ENCODE measurements at regions not wholly inside any gene's neighbourhood (a gene's known extent, or its start where the extent isn't known, plus 50 kb on each side); places are given as distances from the start of the nearest gene placed in this dataset.

GRCh38 chr2:104474716-104475115, 379.2 kb upstream of the POU3F3 start:
- Histone ChIP-seq H3K27ac (no peak overlapping the region), H3K4me3 (no peak overlapping the region), H3K4me1 (no peaks in the 10 kb centered on the region), H3K27me3 (ENCODE audit: low read depth) (no peaks in the 10 kb centered on the region), H3K36me3 (no peaks in the 10 kb centered on the region), H3K9me3 (no peaks in the 10 kb centered on the region)
- no peak for TF ChIP-seq CTCF (IDR thresholded peaks at IDR 0.05)
- ATAC-seq (no peak), DNase-seq (no peak)
- intact Hi-C loops (cut with DNase I): no loop called here

GRCh38 chr2:104476075-104476474, 377.8 kb upstream of the POU3F3 start:
- Histone ChIP-seq H3K4me3 (no peak overlapping the region), H3K27ac (no peak overlapping the region), H3K36me3 (no peaks in the 10 kb centered on the region), H3K9me3 (no peaks in the 10 kb centered on the region), H3K27me3 (ENCODE audit: low read depth) (no peaks in the 10 kb centered on the region), H3K4me1 (no peaks in the 10 kb centered on the region)
- TF ChIP-seq CTCF (IDR thresholded peaks at IDR 0.05): no peak
- ATAC-seq (no peak), DNase-seq (no peak)
- intact Hi-C loops (cut with DNase I): no loop called here

- intact Hi-C loops (cut with DNase I): no loop called here
- no peaks in the 10 kb centered on the region for H3K36me3 ChIP-seq
- no peak overlapping the region for H3K4me3 ChIP-seq
- H3K9me3 ChIP-seq: no peaks in the 10 kb centered on the region
- H3K27me3 ChIP-seq (ENCODE audit: low read depth): no peaks in the 10 kb centered on the region
- no peak for TF ChIP-seq CTCF (IDR thresholded peaks at IDR 0.05)
- DNase-seq: no peak
- no peak overlapping the region for H3K27ac ChIP-seq
- no peak for ATAC-seq
- H3K4me1 ChIP-seq: no peaks in the 10 kb centered on the region
Observed at GRCh38 chr2:104476563-104476988, 377.3 kb upstream of the POU3F3 start.

GRCh38 chr2:104481341-104481740, 372.6 kb upstream of the POU3F3 start:
- H3K36me3 ChIP-seq: no peaks in the 10 kb centered on the region
- no peaks in the 10 kb centered on the region for H3K27me3 ChIP-seq (ENCODE audit: low read depth)
- DNase-seq (no peak), ATAC-seq (no peak)
- H3K4me3 ChIP-seq: no peak overlapping the region
- H3K27ac ChIP-seq: no peak overlapping the region
- H3K9me3 ChIP-seq: no peaks in the 10 kb centered on the region
- H3K4me1 ChIP-seq: no peaks in the 10 kb centered on the region
- intact Hi-C loops (cut with DNase I): no loop called here
- TF ChIP-seq CTCF (IDR thresholded peaks at IDR 0.05): no peak

GRCh38 chr2:104487366-104487765, 366.5 kb upstream of the POU3F3 start:
- TF ChIP-seq CTCF (IDR thresholded peaks at IDR 0.05): no peak
- H3K36me3 ChIP-seq: no peaks in the 10 kb centered on the region
- H3K4me3 ChIP-seq: no peak overlapping the region
- H3K9me3 ChIP-seq: no peaks in the 10 kb centered on the region
- no peaks in the 10 kb centered on the region for H3K27me3 ChIP-seq (ENCODE audit: low read depth)
- intact Hi-C loops (cut with DNase I): no loop called here
- no peaks in the 10 kb centered on the region for H3K4me1 ChIP-seq
- H3K27ac ChIP-seq: no peak overlapping the region
- ATAC-seq (no peak), DNase-seq (no peak)

GRCh38 chr2:104493698-104494097, 360.2 kb upstream of the POU3F3 start:
- intact Hi-C loops (cut with DNase I): no loop called here
- ATAC-seq (no peak), DNase-seq (no peak)
- TF ChIP-seq CTCF (IDR thresholded peaks at IDR 0.05): no peak
- Histone ChIP-seq H3K9me3 (no peaks in the 10 kb centered on the region), H3K4me1 (no peaks in the 10 kb centered on the region), H3K27me3 (ENCODE audit: low read depth) (no peaks in the 10 kb centered on the region), H3K4me3 (no peak overlapping the region), H3K36me3 (no peaks in the 10 kb centered on the region), H3K27ac (no peak overlapping the region)
